ENCODE measurements at regions not wholly inside any gene's neighbourhood (a gene's known extent, or its start where the extent isn't known, plus 50 kb on each side); places are given as distances from the start of the nearest gene placed in this dataset.

GRCh38 chr18:38022234-38022633, 456.6 kb upstream of the CELF4 start:
- no peak for TF ChIP-seq CTCF (IDR thresholded peaks at IDR 0.05)
- no peak for TF ChIP-seq POLR2A (IDR thresholded peaks at IDR 0.05)

Measured in Peyer's patch (tissue), 4 donors.